SK-N-MC (cell line): ENCODE measurements at regions not wholly inside any gene's neighbourhood (a gene's known extent, or its start where the extent isn't known, plus 50 kb on each side); places are given as distances from the start of the nearest gene placed in this dataset.

ENCODE experiments used
- EZH2 ChIP-seq: fragments of 200-600 bp; sonication (generic); IDR thresholded peaks from one replicate; pipeline ENCODE4 v1.6.1; 2017; ENCODE audit warnings: antibody characterized with exemption
- FOXP2 ChIP-seq: optimal IDR thresholded peaks from 2 replicates; pipeline ENCODE3; 2011; ENCODE audit warnings: mild to moderate bottlenecking, moderate library complexity; ENCODE audit not compliant: insufficient read depth; ENCODE audit errors: extremely low read length, control extremely low read depth
- POLR2AphosphoS5 ChIP-seq: IDR thresholded peaks from 2 replicates; pipeline ENCODE4 v1.6.1; 2012; ENCODE audit warnings: mild to moderate bottlenecking, low read depth, low read length, borderline replicate concordance

- TF ChIP-seq EZH2 (no peak), FOXP2 (no peak), POLR2AphosphoS5 (no peak)
These were observed 597.7 kb downstream of the OTOL1 start for GRCh38 chr3:162094301-162094700.
